ENCODE measurements at regions not wholly inside any gene's neighbourhood (a gene's known extent, or its start where the extent isn't known, plus 50 kb on each side); places are given as distances from the start of the nearest gene placed in this dataset.

- Histone ChIP-seq H2AFZ (replicated peaks; ENCODE audit: low read length, poor library complexity) (no peak overlapping the region), H2AK5ac (ENCODE audit: low read depth, low read length) (no peak overlapping the region), H3K14ac (replicated peaks; ENCODE audit: low read depth, low read length) (no peak overlapping the region), H3K27me3 (ENCODE audit: control insufficient read depth, insufficient read depth, low read length) (no peaks in the 10 kb centered on the region), H3K56ac (ENCODE audit: extremely low read depth, insufficient read depth, low read length) (no peak overlapping the region), H3K23ac (ENCODE audit: low read depth, low read length) (no peak overlapping the region), H3K18ac (ENCODE audit: low read depth, low read length) (no peak overlapping the region), H4K20me1 (ENCODE audit: insufficient read depth, low read length) (peaks cover 18% of the 10 kb centered on the region), H2BK20ac (ENCODE audit: low read depth, low read length) (no peak overlapping the region), H2AK9ac (replicated peaks; ENCODE audit: low read depth, low read length, poor library complexity) (no peak overlapping the region), H3K9me1 (ENCODE audit: insufficient read depth, low read length) (peaks cover 10% of the 10 kb centered on the region), H3K4me1 (ENCODE audit: control insufficient read depth, insufficient read depth, low read length) (peaks cover 10% of the 10 kb centered on the region), H3K9ac (ENCODE audit: low read depth, low read length) (no peak overlapping the region), H2BK15ac (ENCODE audit: low read depth, low read length) (no peak overlapping the region), H3K4me3 (ENCODE audit: insufficient read depth, low read depth, low read length) (no peak overlapping the region), H3K4me2 (ENCODE audit: low read depth, low read length) (no peak overlapping the region), H2BK120ac (ENCODE audit: low read depth, low read length) (no peak overlapping the region), H3K79me1 (ENCODE audit: low read depth in 1 of 2, low read length in 2 of 2) (peaks cover 40 to 56% of the 10 kb centered on the region in 2 experiments), H3K36me3 (ENCODE audit: control insufficient read depth, insufficient read depth, low read length) (no peaks in the 10 kb centered on the region; the same call in 1 of the 2 replicates), H3K9me3 (ENCODE audit: control insufficient read depth, insufficient read depth, low read length) (no peaks in the 10 kb centered on the region), H4K8ac (ENCODE audit: low read depth in 2 of 2, low read length in 2 of 2) (no peak overlapping the region), H3K27ac (ENCODE audit: insufficient read depth, low read length) (no peak overlapping the region), H2BK5ac (ENCODE audit: low read depth, low read length, poor library complexity, severe bottlenecking) (no peak overlapping the region), H3K4ac (ENCODE audit: low read depth, low read length) (no peak overlapping the region), H4K5ac (ENCODE audit: low read depth, low read length) (no peak overlapping the region), H4K91ac (ENCODE audit: insufficient read depth, low read depth, low read length) (no peak overlapping the region)
- POLR2A ChIA-PET (ENCODE audit: unreplicated experiment), result no interaction called here
- no peak for TF ChIP-seq POLR2A (IDR thresholded peaks at IDR 0.05; ENCODE audit: low read depth, low read length)
- dilution Hi-C loops (cut with HindIII; ENCODE audit: low sequenced_read_pairs, unreplicated experiment) (no loop called here), intact Hi-C loops (cut with micrococcal nuclease) (loop anchor here (5.0 kb wide), 1 partner anchor 304 kb away; no protein-coding TSS in a partner anchor), in situ Hi-C loops (cut with MboI; ENCODE audit: low sequenced_read_pairs) (no loop called here)
- no peak for ATAC-seq (ENCODE audit: low read depth)
- no CpG with 5 or more reads among the region's 5 CpGs for WGBS, 2 experiments (ENCODE audit: extremely low coverage in 2 of 2, insufficient read length in 1 of 2)
- CTCF ChIA-PET, result no interaction called here
- DNase-seq, result no peak
- BruUV-seq (replicated peaks), result no TSS peak
Measured at GRCh38 chr14:71552809-71553208, 379.4 kb upstream of the RGS6 start.
